Tibial nerve (tissue), 4 donors: ENCODE measurements at regions not wholly inside any gene's neighbourhood (a gene's known extent, or its start where the extent isn't known, plus 50 kb on each side); places are given as distances from the start of the nearest gene placed in this dataset.

ENCODE experiments used
- DNase-seq, 2 donors: peaks; one replicate each; pipeline ENCODE4 v3.0.0-alpha.2; 2019; ENCODE audit warnings: low spot score in 2 of 2
- H3K27ac ChIP-seq, 4 donors: fragments of 200-600 bp; sonication (generic) in 3 of 4; one replicate each; pipeline ENCODE4 v1.5.1; 2017 to 2019; ENCODE audit warnings: mild to moderate bottlenecking in 1 of 4
- H3K27me3 ChIP-seq, 2 donors: fragments of 200-600 bp; sonication (generic) in 1 of 2; one replicate each; pipeline versions ENCODE4 v1.5.1 to v1.6.0; 2017 to 2019
- H3K36me3 ChIP-seq, 3 donors: fragments of 200-600 bp; sonication (generic); one replicate each; pipeline ENCODE4 v1.5.1; 2018 to 2019
- H3K4me1 ChIP-seq, 4 donors: fragments of 200-600 bp; sonication (generic) in 3 of 4; one replicate each; pipeline ENCODE4 v1.5.1; 2017 to 2019
- H3K4me3 ChIP-seq, 4 donors: fragments of 200-600 bp; sonication (generic) in 3 of 4; one replicate each; pipeline ENCODE4 v1.5.1; 2017 to 2019; ENCODE audit warnings: mild to moderate bottlenecking in 1 of 4, moderate library complexity in 1 of 4
- H3K9me3 ChIP-seq, 4 donors: fragments of 200-600 bp; sonication (generic) in 3 of 4; one replicate each; pipeline ENCODE4 v1.5.1; 2017 to 2019
- CTCF ChIP-seq, 5 experiments: fragments of 200-600 bp in 3 of 5; fragments of 450-650 bp in 2 of 5; sonication (generic) in 3 of 5; IDR thresholded peaks; one replicate each; pipeline ENCODE4 v1.5.1; 2016 to 2019; ENCODE audit warnings: antibody characterized with exemption in 5 of 5, mild to moderate bottlenecking in 3 of 5, moderate library complexity in 2 of 5
- EP300 ChIP-seq, 2 donors: sonication (generic); formaldehyde crosslinking; IDR thresholded peaks; one replicate each; pipeline ENCODE4 v1.6.1; 2017; ENCODE audit warnings: antibody characterized with exemption in 2 of 2, mild to moderate bottlenecking in 1 of 2
- POLR2A ChIP-seq, 2 donors: fragments of 450-650 bp; IDR thresholded peaks; one replicate each; pipeline ENCODE4 v1.6.1; 2017; ENCODE audit warnings: antibody characterized with exemption in 2 of 2, mild to moderate bottlenecking in 2 of 2, moderate library complexity in 2 of 2
- WGBS, 2 donors: methylation state at CpG; one replicate each; pipeline ENCODE4 v1.1.5; 2018; 5-methylcytosine and 5-hydroxymethylcytosine counted together

DNA sequence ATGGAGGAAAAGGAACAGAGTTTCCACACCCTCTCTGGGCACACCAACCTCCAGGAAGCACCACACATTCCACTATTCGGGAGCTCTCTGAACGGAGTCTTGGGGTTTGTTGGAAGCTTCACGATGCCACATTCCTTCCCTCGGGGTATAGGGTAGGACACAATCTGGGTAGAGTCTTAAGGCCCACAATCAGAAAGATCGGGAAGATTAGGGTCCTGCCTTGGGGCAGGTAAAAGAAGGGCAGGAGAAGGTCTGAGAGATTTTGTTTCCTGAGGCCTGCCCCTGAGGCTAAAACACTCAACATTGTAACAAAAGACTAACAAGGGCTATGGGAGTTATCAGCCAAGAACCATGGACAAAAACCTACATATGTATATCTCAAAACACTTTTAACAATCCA is 89.2 kb upstream of the RAP2B start:
- Histone ChIP-seq H3K9me3 (no peaks in the 10 kb centered on the region), H3K36me3 (no peaks in the 10 kb centered on the region), H3K27ac (no peak overlapping the region), H3K4me1 (no peaks in the 10 kb centered on the region), H3K27me3 (no peaks in the 10 kb centered on the region), H3K4me3 (no peak overlapping the region)
- DNase-seq, result no peak
- 66 to 87% methylated on average over 5 of the region's 5 CpGs for WGBS, 2 donors
- TF ChIP-seq POLR2A (IDR thresholded peaks at IDR 0.05) (no peak), CTCF (IDR thresholded peaks at IDR 0.05) (no peak), EP300 (IDR thresholded peaks at IDR 0.05) (no peak)

GRCh38 chr3:153073636-153074035 is 88.4 kb upstream of the RAP2B start:
- no peaks in the 10 kb centered on the region for H3K9me3 ChIP-seq
- H3K27ac ChIP-seq, result no peak overlapping the region
- H3K36me3 ChIP-seq, result no peaks in the 10 kb centered on the region
- TF ChIP-seq CTCF (IDR thresholded peaks at IDR 0.05) (no peak), EP300 (IDR thresholded peaks at IDR 0.05) (no peak), POLR2A (IDR thresholded peaks at IDR 0.05) (no peak)
- no peaks in the 10 kb centered on the region for H3K4me1 ChIP-seq
- 70 to 79% methylated on average over 5 of the region's 5 CpGs for WGBS, 2 donors
- no peak for DNase-seq
- no peak overlapping the region for H3K4me3 ChIP-seq
- H3K27me3 ChIP-seq, result no peaks in the 10 kb centered on the region

DNA sequence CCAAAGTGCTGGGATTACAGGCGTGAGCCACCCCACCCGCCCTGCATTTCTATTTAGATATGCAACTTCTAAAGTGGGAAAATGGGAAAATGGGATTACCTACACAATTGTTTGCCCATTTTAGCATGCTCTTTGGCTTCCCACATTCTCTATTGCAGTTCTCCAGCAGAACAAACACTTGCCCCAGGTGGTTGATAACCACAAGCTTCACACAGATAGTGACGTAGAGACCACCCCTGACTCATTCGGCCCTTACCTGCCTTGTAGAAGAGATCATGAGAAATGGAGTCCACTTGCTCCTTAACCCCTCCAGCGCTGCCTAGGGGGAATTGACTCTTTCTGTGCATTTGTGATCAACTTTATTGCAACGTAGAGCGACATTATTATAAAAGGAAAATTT is 83.2 kb upstream of the RAP2B start:
- H3K27ac ChIP-seq, result no peak overlapping the region
- no peaks in the 10 kb centered on the region for H3K36me3 ChIP-seq
- TF ChIP-seq EP300 (IDR thresholded peaks at IDR 0.05) (no peak), POLR2A (IDR thresholded peaks at IDR 0.05) (no peak), CTCF (IDR thresholded peaks at IDR 0.05) (no peak)
- no peaks in the 10 kb centered on the region for H3K4me1 ChIP-seq
- no peaks in the 10 kb centered on the region for H3K27me3 ChIP-seq
- DNase-seq, result no peak
- WGBS, 2 donors, result 92 to 93% methylated on average over 7 of the region's 7 CpGs
- H3K4me3 ChIP-seq, result no peak overlapping the region
- no peaks in the 10 kb centered on the region for H3K9me3 ChIP-seq

GRCh38 chr3:153079386-153079785 is 82.6 kb upstream of the RAP2B start:
- TF ChIP-seq EP300 (IDR thresholded peaks at IDR 0.05) (no peak), CTCF (IDR thresholded peaks at IDR 0.05) (no peak), POLR2A (IDR thresholded peaks at IDR 0.05) (no peak)
- Histone ChIP-seq H3K4me3 (no peak overlapping the region), H3K27ac (no peak overlapping the region), H3K9me3 (no peaks in the 10 kb centered on the region), H3K36me3 (no peaks in the 10 kb centered on the region), H3K4me1 (no peaks in the 10 kb centered on the region), H3K27me3 (no peaks in the 10 kb centered on the region)
- DNase-seq, result no peak

DNA sequence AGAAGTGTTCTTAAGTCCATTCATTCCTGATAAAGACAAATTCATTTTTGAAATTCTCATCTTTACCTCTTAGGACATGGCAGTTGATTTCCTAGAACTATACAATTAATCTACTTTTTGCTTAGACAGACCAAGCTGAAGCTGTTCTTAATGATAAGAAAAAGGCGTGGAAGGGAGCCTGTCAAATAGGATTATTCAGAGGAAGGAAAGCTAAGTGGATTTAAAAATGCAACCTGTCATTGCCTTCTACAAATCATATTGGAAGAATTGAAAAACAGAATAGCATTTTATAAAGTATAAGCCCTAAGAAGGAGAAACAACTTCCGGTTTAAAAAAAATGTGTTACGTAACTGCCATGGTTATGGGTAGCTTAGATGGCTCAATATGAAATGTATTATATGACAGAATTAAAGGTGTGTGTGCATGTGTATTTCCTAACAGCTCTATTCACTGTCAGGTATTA is 81.2 kb upstream of the RAP2B start:
- Histone ChIP-seq H3K4me3 (no peak overlapping the region), H3K4me1 (no peaks in the 10 kb centered on the region), H3K36me3 (no peaks in the 10 kb centered on the region), H3K9me3 (no peaks in the 10 kb centered on the region), H3K27ac (no peak overlapping the region), H3K27me3 (no peaks in the 10 kb centered on the region)
- no peak for DNase-seq
- TF ChIP-seq POLR2A (IDR thresholded peaks at IDR 0.05) (no peak), EP300 (IDR thresholded peaks at IDR 0.05) (no peak), CTCF (IDR thresholded peaks at IDR 0.05) (no peak)
- WGBS, 2 donors, result 61 to 67% methylated on average over 3 of the region's 3 CpGs
